ENCODE measurements at regions not wholly inside any gene's neighbourhood (a gene's known extent, or its start where the extent isn't known, plus 50 kb on each side); places are given as distances from the start of the nearest gene placed in this dataset. TPM values are rescaled to one million over a fixed set of nuclear protein-coding genes. Genes with fewer than 3 reads are reported as not detected.

Small RNA genes lying in the stretch of these regions (microRNA-seq; reads per million reads assigned to microRNA genes)
- gene MIR5701-1 (ENCODE audit: unreplicated experiment), result not detected
